GM21360 (cell line): ENCODE measurements at regions not wholly inside any gene's neighbourhood (a gene's known extent, or its start where the extent isn't known, plus 50 kb on each side); places are given as distances from the start of the nearest gene placed in this dataset.

Experiments used
- ATAC-seq: cut with Tn5 transposase; IDR thresholded peaks from one replicate; pipeline ENCODE4 v1.9.1; 2021; ENCODE audit warnings: mild to moderate bottlenecking, moderate library complexity; ENCODE audit not compliant: unreplicated experiment

GRCh38 chr6:24987446-24988115, 51.8 kb upstream of the RIPOR2 start:
- ATAC-seq, result no peak

- no peak for ATAC-seq
These were observed 52.8 kb upstream of the RIPOR2 start for GRCh38 chr6:24988562-24988961.

DNA sequence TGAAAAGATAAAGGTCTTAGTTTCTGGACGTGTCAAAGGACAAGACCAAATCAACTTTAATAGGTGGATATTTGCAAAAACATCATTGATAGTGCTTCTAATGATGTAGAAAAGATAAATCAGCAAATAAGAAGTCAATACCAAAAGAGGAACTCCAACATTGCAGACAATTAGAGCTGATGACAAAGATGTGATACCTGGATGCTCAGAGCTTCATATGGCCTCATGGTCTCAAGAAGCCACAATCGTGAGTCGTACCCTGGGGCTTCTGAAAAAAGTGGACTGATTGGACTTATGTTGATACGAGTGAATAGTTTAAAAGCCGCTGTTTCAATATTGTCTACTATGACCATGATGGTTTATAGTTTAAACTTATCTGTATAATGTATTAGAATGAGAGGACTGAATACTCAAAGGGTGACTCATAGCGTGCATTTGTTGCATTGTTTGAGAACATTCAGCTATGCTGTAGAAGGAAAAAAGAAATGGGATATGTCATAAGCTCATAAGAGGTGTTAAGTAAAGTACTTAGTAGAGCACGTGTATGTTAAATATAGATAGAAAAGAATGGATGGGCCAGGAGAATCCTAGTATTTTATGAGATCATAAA, 54.6 kb upstream of the RIPOR2 start:
- no peak for ATAC-seq

DNA sequence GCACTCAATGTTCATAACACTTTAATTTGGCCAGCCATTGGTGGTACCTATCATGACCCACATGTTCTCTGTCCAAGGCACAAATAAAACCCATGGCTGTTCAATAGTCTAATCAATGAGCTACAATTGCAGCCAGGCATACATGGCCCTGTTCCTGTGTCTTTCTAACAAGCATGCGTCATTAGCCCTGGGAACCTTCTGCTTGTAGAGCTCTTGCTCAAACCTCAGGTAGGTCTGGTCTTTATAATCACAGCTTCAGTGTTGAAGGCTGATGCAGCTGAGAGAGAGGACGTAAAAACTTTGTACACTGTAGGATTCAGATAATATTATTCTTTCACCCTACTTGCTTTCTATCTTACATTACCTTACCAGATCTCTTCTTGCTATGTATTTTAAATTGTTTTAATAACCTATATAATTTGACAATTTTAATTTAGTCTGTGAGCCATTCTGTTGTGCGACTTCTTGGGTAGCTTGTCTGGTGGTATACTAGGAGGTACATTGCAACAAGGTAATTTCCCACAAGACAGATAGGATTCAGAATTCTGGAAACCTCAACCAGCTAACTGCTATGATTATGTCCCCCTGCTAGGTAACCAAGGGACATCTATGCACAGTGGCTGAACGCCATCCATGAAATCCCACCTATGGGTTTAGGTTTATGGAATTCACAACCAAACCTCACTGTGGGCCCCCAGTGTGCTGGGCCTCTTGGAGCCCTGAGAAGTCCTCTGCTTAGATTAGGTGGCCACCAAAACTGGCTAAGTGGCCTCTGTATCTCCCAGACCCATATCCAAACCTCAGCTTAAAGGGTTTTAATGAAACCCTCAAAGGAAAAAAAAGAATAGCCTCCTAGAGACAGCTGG, 55.4 kb upstream of the RIPOR2 start:
- no peak for ATAC-seq

- peak; percentile 83 for ATAC-seq
These were observed 56.2 kb upstream of the RIPOR2 start for GRCh38 chr6:24991810-24992467.

DNA sequence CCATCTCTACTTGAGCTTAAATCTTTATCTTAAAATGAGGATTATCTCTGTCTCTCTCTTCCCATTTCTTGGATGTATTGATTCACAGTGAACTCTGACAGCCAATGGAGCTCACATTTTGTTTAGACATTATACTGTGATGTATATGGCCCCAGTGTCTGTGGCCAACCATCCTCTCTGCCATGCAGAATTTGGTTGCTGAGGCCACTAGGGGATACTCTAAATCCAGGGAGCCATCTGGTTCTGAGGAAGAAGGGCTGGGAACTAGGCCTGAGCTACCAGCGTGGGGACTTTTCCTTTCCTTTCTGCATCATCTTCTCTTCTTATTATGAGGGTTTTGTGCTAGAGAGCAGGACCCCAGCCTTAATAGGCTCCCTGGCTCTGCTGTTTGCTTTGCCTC, 59.1 kb upstream of the RIPOR2 start:
- no peak for ATAC-seq

DNA sequence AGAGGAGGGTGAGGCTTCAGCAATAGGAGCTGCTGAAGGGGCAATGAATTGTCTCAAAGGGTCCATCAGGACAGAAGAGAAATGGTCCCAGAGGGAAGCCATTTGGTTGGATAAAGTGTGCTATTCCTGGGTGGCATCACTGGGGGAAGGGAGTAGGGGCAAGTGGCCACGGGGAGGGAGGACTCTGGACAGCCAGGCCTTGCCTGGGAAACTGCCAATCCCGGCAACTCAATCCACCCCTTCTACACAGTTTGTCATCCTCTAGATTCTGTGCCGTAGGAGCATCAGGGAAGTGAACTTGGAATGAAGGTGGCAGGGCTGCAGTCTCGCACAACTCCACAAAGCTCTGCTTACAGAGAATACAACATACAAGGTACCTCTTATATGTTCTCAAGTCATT, 59.5 kb upstream of the RIPOR2 start:
- ATAC-seq, result no peak

- no peak for ATAC-seq
These were observed 60.6 kb upstream of the RIPOR2 start for GRCh38 chr6:24996269-24996836.

DNA sequence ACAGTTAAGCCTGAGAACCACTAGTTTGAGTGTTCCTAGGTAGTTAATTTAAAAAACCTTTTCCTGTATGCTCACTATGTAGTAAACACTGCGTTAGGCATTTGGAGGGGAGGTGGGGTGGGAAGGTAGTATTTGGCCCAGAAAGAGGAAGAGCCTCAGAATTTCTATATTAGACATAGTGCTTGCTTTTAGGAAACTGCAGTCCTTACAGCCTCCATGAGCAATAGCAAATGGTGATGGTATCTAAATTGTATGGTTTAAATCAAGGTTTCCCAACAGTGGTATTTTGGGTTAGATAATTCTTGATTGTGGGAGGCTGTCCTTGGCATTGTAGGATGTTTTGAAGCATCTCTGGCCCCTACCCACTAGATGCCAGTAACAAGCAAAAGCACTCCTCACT, 61.5 kb upstream of the RIPOR2 start:
- no peak for ATAC-seq

DNA sequence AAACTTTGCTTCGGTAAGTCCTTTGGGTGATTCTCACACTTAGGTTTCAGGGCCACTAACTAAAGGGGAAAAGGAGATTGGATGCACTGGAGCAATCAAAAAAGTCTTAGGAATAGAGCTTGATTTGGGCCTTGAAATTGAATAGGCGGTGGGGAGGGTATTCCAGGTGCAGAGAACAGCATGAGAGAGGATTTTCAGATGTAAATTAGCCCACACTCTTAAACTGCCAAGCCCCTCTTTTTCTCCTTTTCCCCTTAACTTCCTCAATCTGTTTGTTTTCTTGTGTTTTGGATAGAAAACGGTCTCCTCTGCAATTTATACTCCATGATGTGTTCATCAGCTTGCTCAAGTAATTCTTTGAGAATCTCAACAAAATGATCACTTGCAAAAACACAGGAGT, 62.1 kb upstream of the RIPOR2 start:
- ATAC-seq, result no peak

DNA sequence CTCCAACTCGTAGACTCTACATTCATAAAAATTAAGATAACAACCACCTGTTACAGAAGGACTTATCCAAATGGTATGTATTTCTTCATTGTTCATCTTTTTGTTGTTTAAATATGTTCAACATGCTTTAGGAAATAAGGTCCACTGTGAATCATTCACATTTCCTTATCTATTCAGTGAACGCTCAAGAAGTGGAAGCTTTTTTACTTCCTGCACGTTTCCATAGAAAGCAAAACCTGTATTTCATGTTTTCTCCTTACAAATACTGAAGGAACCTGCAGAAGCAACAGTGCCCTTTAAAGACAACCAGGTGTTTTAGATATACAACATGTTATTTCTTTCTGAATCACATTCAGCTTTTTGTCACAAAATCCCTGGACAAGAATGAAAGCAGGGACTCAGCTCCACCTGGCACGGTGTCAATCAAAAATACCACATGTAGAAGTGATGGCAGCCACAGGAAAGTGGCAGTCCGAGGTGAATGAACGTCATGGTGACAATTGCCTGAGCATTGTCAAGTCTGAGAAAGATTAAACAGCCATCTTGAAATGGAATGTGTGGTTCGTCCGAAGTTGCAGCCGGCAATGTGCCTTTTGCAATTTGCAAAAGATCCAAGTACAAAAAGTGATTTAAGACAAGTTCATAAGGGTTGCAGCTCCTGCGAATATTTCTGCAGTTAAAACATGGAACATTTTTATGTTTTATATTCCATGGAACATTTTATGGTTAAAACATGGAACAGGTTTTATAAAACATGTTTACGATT, 66.7 kb upstream of the RIPOR2 start:
- ATAC-seq, result no peak

- no peak for ATAC-seq
These were observed 68.6 kb upstream of the RIPOR2 start for GRCh38 chr6:25004357-25004756.

DNA sequence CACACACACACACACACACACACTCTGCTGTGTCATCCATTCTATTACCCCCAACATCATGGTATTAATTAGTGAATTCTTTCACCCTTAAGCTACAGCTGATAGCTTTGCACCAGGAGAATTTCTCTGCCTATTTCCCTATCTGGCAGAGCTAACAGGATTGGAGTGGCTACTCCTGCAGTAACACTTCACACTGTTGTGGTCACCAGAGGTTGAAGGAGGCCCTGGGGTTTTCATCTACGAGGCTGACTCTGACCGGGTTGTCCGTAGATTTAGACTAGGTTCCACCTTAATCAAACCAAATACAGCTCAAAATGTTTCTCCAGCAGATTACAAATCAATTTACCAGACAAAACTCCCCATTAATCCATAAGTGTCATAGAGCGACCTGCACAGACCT, 69.2 kb upstream of the RIPOR2 start:
- no peak for ATAC-seq

GRCh38 chr6:25006075-25006474, 70.3 kb upstream of the RIPOR2 start:
- no peak for ATAC-seq

- no peak for ATAC-seq
These were observed 70.8 kb upstream of the RIPOR2 start for GRCh38 chr6:25006565-25007001.

- peak; percentile 56 for ATAC-seq
These were observed 71.5 kb upstream of the RIPOR2 start for GRCh38 chr6:25007269-25007699.

- ATAC-seq, result no peak
These were observed 73.1 kb upstream of the RIPOR2 start for GRCh38 chr6:25008707-25009392.

GRCh38 chr6:25009393-25009710, 73.6 kb upstream of the RIPOR2 start:
- ATAC-seq, result no peak

DNA sequence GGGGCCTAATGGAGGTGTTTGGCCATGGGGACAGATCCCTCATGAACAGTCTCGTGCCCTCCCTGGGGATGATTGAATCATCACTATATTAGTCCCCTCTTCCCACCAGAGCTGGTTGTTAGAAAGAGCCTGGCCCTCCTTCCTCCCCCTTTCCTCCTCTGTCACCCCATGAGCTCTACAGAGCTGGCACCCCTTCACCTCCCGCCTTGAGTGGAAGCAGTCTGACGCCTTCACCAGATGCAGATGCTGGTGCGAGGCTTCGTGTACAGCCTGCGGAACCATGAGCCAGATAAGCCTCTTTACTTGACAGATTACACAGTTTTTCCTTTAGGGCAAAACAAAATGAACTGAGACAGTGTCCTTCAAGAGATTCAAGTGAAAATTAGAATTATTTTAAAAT, 74.4 kb upstream of the RIPOR2 start:
- ATAC-seq, result no peak
